NCI-H1436 treated with DMSO at 0.1 percent for 48 hours (cell line): ENCODE measurements at regions not wholly inside any gene's neighbourhood (a gene's known extent, or its start where the extent isn't known, plus 50 kb on each side); places are given as distances from the start of the nearest gene placed in this dataset.
"Not testable (repeated sequence)": the region's sequence is repeated elsewhere in the genome, so short reads cannot be mapped to it uniquely, and the experiment has no call there.

Experiments
- DNase-seq: peaks from one replicate; lab custom pipeline; 2025; lab: John Stamatoyannopoulos, UW

GRCh38 chr10:35993591-35994515 lies 351.8 kb upstream of the FZD8 start:
- DNase-seq: no peak

- DNase-seq: no peak
These were observed 350.0 kb upstream of the FZD8 start for GRCh38 chr10:35992107-35992506.

- no peak for DNase-seq
These were observed 344.8 kb upstream of the FZD8 start for GRCh38 chr10:35986756-35987502.

DNA sequence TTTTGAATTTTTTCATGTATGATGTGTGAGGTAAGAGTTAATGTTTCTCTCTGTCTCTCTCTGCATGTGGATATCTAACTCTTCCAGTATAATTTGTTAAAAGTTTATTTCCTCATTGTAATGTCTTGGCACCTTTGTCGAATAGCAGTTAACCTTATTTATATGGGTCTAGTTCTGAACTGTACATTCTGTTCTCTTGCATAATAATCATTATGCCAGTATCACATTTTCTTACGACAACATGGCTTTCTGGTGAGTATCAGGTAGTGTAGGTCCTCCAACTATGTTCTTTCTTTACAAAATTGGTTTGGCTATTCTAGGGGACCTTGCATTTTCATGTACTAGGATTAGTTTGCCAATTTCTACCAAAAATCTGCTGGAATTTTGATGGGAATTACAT lies 337.0 kb upstream of the FZD8 start:
- DNase-seq: no peak

GRCh38 chr10:35973912-35974591 lies 332.0 kb upstream of the FZD8 start:
- not testable (repeated sequence) for DNase-seq

DNA sequence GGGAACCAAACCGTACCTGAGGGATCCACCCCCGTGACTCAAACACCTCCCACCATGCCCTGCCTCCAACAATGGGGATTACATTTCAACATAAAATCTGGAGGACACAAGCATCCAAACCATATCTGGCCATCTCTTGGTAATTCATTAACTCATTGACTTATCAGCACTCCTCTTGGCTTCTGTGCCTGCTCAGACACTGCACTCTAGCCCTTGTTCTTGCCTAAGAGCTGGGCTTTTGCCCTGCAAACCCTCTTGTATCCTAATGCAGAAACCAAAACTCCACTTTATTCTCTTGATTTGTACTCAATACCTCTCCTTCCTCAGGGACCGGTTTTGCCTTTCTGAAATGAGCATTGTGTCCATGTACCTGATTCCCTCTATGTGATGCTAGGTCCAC lies 330.2 kb upstream of the FZD8 start:
- DNase-seq: no peak

DNA sequence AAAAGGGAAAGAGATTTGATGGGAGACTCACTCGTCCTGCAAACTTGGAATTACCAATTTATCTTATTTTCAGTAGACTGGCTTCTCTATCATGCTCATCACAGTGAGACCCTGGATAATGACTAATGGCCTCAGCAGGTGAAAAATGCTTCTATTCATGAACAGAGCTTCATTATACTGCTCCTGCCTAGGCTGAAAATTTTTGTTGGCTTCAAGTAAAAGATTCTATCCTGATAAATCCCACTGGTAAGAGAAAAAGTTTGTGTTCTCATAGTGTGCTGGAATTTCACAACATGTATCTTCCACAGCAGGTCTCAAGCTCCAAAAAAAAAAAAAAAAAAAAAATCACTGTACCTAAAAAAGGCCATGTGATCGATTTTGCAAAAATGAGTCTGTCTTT lies 329.3 kb upstream of the FZD8 start:
- no peak for DNase-seq

- DNase-seq: no peak
These were observed 321.6 kb upstream of the FZD8 start for GRCh38 chr10:35963685-35964084.

- DNase-seq: no peak
These were observed 319.4 kb upstream of the FZD8 start for GRCh38 chr10:35961501-35961900.

- DNase-seq: no peak
These were observed 317.2 kb upstream of the FZD8 start for GRCh38 chr10:35959252-35959651.

DNA sequence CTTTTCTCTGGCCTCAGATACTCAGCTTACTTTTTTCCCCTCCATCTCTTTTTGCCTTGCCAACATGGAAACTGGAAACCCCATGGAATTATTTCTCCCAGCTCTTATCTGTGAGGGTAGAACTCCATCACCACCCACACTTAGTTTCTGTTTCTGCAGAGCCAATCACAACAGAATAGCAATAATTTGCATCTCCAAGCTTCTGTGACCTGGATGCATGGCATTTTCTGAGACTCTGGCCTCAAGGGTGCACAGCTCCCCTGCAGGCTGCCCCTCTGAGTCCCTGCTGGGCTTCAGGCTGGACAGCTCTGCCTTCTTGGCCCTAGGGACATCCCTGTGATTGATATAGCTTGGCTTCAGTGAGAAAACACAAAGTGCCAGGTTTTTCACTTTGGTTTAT lies 316.5 kb upstream of the FZD8 start:
- not testable (repeated sequence) for DNase-seq

DNA sequence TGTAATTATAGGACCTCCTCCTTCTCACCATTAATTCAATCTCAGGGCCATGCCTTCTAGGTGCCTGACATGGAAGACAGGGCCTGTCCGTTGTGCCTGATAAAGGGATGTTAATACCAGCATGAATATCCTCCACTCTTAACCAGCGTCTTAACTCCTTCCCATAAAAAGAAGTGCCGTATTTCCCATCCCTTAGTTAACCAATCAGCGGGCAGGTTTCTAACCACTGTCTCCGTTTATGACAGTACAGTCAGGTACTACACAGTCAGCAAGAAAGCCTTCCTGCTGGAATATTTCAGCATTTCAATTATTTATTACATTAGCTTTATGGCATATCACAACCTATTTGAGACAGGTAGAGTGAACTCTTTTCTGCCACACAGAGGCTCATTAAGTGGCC lies 308.6 kb upstream of the FZD8 start:
- no peak for DNase-seq

GRCh38 chr10:35950226-35950625 lies 308.1 kb upstream of the FZD8 start:
- no peak for DNase-seq

DNA sequence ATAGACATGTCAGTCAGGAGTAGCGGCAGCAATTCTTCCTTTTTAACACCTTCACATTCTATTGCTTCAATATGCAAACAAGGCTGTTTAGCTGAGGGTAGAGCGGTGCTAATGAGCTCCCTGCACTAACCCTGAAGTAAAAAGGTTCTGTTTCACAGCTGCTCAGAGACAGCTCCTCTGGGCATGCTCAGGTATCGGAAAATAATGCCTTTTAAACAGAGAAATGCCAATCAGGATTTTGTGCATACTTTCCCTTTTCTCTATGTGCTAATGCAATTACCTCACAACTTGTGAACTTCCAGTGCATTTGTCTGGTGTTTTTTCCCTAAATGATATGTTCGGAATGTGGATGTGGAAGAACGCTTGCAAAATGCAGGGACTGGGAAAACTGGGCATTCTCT lies 307.7 kb upstream of the FZD8 start:
- DNase-seq: no peak

DNA sequence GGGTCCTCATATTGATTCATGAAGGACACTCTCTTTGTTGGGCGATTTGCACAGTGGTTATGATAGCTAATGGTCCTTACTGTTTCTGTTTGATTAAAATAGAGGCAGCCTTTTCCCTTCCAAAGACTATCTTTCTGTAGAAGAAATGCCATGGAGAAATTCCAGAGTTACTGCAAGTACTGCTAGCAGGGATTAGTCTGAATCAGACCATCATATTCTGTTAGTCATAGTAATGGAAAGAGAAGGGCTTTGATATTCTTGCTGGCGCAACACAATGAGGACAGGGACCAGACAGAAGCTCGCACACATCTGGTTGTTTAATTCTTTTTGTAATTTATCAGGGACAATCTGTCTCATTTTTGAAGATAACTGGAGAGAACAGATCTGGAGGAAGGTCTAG lies 304.5 kb upstream of the FZD8 start:
- no peak for DNase-seq

- DNase-seq: no peak
These were observed 300.0 kb upstream of the FZD8 start for GRCh38 chr10:35942057-35942456.

GRCh38 chr10:35940141-35941041 lies 298.3 kb upstream of the FZD8 start:
- no peak for DNase-seq

DNA sequence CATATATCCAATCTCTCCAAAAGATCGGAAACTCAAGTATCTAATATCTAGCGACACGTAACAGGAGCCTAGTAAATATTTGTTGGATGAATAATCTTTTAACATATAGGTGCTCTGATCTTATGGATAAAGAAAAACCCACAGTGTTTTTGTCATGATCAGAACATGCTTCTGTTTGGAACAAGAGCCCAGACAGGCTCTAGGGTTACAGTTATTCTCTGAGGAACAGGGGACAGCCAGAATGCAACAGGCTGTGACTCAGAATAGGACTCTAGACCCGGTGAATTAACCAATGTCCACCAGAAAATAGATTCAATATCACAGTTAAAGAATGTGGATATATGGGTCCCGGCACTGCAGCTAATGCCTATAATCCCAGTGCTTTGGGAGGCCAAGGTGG lies 296.1 kb upstream of the FZD8 start:
- no peak for DNase-seq

- no peak for DNase-seq
These were observed 295.4 kb upstream of the FZD8 start for GRCh38 chr10:35937546-35937945.

GRCh38 chr10:35934642-35934995 lies 292.5 kb upstream of the FZD8 start:
- no peak for DNase-seq

GRCh38 chr10:35933940-35934641 lies 292.0 kb upstream of the FZD8 start:
- DNase-seq: no peak
